ENCODE measurements at regions not wholly inside any gene's neighbourhood (a gene's known extent, or its start where the extent isn't known, plus 50 kb on each side); places are given as distances from the start of the nearest gene placed in this dataset.

DNA sequence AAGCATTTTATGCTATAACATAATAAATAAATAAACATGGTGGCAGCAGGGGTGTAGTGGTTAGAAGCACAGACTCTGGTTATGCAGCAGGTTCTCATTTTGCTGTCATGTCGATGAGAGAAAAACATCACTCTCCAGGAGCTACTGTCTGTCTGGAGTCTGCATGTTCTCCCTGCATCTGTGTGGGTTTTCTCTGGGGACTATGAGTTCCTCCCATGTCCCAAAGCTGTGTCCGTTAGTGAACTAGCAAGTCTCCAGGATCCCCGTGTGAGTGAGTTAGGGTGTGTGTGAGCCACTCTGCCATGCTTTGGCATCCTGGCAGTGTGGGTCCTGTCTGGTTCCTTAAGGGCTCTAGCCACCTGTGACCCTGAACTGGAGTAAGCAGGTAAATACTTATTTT lies 585.6 kb upstream of the AGA start:
- no peak overlapping the region for H3K4me2 ChIP-seq (ENCODE audit: low read depth, low read length)
- ATAC-seq, result no peak
- no peak for DNase-seq (ENCODE audit: low spot score)
- in situ Hi-C loops (cut with HindIII; ENCODE audit: extremely low pct_ligation_motif_present, low pct_unique_long_range_greater_than_20kb) (no loop called here), intact Hi-C loops (cut with micrococcal nuclease; ENCODE audit: unreplicated experiment) (no loop called here)
- peaks cover 14% of the 10 kb centered on the region; the same call in 1 of the 2 replicates for H3K9me3 ChIP-seq (ENCODE audit: low read length)
- WGBS (ENCODE audit: low lambda C conversion rate), result 0% methylated on average over 3 of the region's 3 CpGs
- H3K4me3 ChIP-seq (replicated peaks in 1 of 3; ENCODE audit: insufficient read depth in 1 of 3, low read depth in 2 of 3, low read length in 3 of 3), result no peak overlapping the region
- no peak for FAIRE-seq
- no peak overlapping the region for H3K27ac ChIP-seq (ENCODE audit: extremely low read length, insufficient read depth, low read length)
- H3K4me1 ChIP-seq (ENCODE audit: insufficient read depth, low read length), result no peaks in the 10 kb centered on the region
- ChIA-PET CTCF (ENCODE audit: low intra/inter-chr PET ratio, low total read pairs) (no interaction called here), POLR2A (no interaction called here)
- no peak overlapping the region for H2AFZ ChIP-seq (ENCODE audit: low read length)
- H3K79me2 ChIP-seq (ENCODE audit: insufficient read depth, low read length), result no peaks in the 10 kb centered on the region
- H3K36me3 ChIP-seq (replicated peaks in 1 of 2; ENCODE audit: control insufficient read depth in 1 of 2, insufficient read depth in 2 of 2, low read length in 2 of 2), result no peaks in the 10 kb centered on the region
- no TSS peak for BruUV-seq (replicated peaks)
- no peaks in the 10 kb centered on the region for H4K20me1 ChIP-seq (ENCODE audit: insufficient read depth, low read length)
- H3K27me3 ChIP-seq (ENCODE audit: control insufficient read depth in 1 of 2, insufficient read depth in 2 of 2, low read length in 2 of 2), result no peaks in the 10 kb centered on the region
- no peak overlapping the region for H3K9ac ChIP-seq (ENCODE audit: insufficient read depth, low read depth, low read length)
- no peak for TF ChIP-seq ZNF496 (CRISPR knock-in tag; IDR thresholded peaks at IDR 0.05; ENCODE audit: insufficient replicate concordance)
- TF ChIP-seq FOXK1 (CRISPR knock-in tag; IDR thresholded peaks at IDR 0.05; ENCODE audit: borderline replicate concordance, low read depth), result no peak
- TF ChIP-seq ZNF670 (CRISPR knock-in tag; IDR thresholded peaks at IDR 0.05; ENCODE audit: borderline replicate concordance), result no peak
- no peak for TF ChIP-seq ZNF331 (CRISPR knock-in tag; IDR thresholded peaks at IDR 0.05)
- TF ChIP-seq CSRNP1 (CRISPR knock-in tag; IDR thresholded peaks at IDR 0.05), result no peak
- TF ChIP-seq ZNF20 (CRISPR knock-in tag; IDR thresholded peaks at IDR 0.05), result no peak
- TF ChIP-seq ZFP36L2 (CRISPR knock-in tag; IDR thresholded peaks at IDR 0.05), result no peak
- TF ChIP-seq ZBTB14 (CRISPR knock-in tag; IDR thresholded peaks at IDR 0.05), result no peak
- TF ChIP-seq BORCS8-MEF2B (CRISPR knock-in tag; IDR thresholded peaks at IDR 0.05), result no peak
- TF ChIP-seq, protein P1, sequence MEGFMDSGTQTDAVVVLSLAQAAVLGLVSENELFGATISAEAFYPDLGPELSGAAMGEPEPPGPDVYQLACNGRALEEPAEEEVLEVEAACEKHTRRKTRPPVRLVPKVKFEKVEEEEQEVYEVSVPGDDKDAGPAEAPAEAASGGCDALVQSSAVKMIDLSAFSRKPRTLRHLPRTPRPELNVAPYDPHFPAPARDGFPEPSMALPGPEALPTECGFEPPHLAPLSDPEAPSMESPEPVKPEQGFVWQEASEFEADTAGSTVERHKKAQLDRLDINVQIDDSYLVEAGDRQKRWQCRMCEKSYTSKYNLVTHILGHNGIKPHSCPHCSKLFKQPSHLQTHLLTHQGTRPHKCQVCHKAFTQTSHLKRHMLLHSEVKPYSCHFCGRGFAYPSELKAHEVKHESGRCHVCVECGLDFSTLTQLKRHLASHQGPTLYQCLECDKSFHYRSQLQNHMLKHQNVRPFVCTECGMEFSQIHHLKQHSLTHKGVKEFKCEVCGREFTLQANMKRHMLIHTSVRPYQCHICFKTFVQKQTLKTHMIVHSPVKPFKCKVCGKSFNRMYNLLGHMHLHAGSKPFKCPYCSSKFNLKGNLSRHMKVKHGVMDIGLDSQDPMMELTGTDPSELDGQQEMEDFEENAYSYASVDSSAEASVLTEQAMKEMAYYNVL (CRISPR knock-in tag; IDR thresholded peaks at IDR 0.05; ENCODE audit: borderline replicate concordance), result no peak

Measured in HepG2 (cell line).